Keratinocyte (primary cell): ENCODE measurements at regions not wholly inside any gene's neighbourhood (a gene's known extent, or its start where the extent isn't known, plus 50 kb on each side); places are given as distances from the start of the nearest gene placed in this dataset.

Experiments
- DNase-seq: peaks from one replicate; pipeline ENCODE4 v3.0.0-alpha.2; 2011; ENCODE audit warnings: low read depth, missing footprints, low spot score
- FAIRE-seq: peaks from 2 replicates; lab custom pipeline; 2011; peaks lifted over from hg19 to GRCh38; lab: Jason Lieb, UNC
- H2AFZ ChIP-seq: 2 replicates; pipeline ENCODE4 v1.6.0; 2012; ENCODE audit warnings: low read length, control low read depth, inconsistent platforms; ENCODE audit not compliant: control insufficient read depth
- H3K27ac ChIP-seq: 2 replicates; pipeline ENCODE4 v1.5.1; 2011; ENCODE audit warnings: low read length; ENCODE audit not compliant: control insufficient read depth, insufficient read depth
- H3K27me3 ChIP-seq: 3 replicates; pipeline ENCODE4 v1.6.0; 2011; ENCODE audit warnings: low read length; ENCODE audit not compliant: control insufficient read depth, insufficient read depth; ENCODE audit errors: extremely low read depth
- H3K36me3 ChIP-seq, 2 experiments: 2 replicates in 1 of 2; 3 replicates in 1 of 2; pipeline ENCODE4 v1.5.1; 2011; ENCODE audit warnings: low read length in 2 of 2, mild to moderate bottlenecking in 1 of 2; ENCODE audit not compliant: control insufficient read depth in 2 of 2, insufficient read depth in 2 of 2; ENCODE audit errors: extremely low read depth in 1 of 2
- H3K4me1 ChIP-seq: 3 replicates; pipeline ENCODE4 v1.5.1; 2011; ENCODE audit warnings: low read length; ENCODE audit not compliant: control insufficient read depth, insufficient read depth; ENCODE audit errors: extremely low read depth
- H3K4me2 ChIP-seq: 3 replicates; pipeline ENCODE4 v1.6.0; 2011; ENCODE audit warnings: low read depth, low read length; ENCODE audit not compliant: control insufficient read depth, insufficient read depth; ENCODE audit errors: extremely low read depth
- H3K4me3 ChIP-seq, 3 experiments: fragments of 200-600 bp in 1 of 3; sonication (generic) in 1 of 3; 2 replicates in 2 of 3; 3 replicates in 1 of 3; pipeline ENCODE4 v1.5.1; 2011 to 2016; ENCODE audit warnings: low read length in 3 of 3, mild to moderate bottlenecking in 3 of 3, control low read depth in 2 of 3, inconsistent platforms in 1 of 3, low read depth in 1 of 3, mixed read lengths in 1 of 3, mixed run types in 1 of 3, moderate library complexity in 1 of 3; ENCODE audit not compliant: control insufficient read depth in 2 of 3, insufficient read depth in 2 of 3; ENCODE audit errors: extremely low read depth in 1 of 3
- H3K79me2 ChIP-seq: 2 replicates; pipeline ENCODE4 v1.6.0; 2012; ENCODE audit warnings: low read length; ENCODE audit not compliant: control insufficient read depth, insufficient read depth
- H3K9ac ChIP-seq: 3 replicates; pipeline ENCODE4 v1.6.0; 2011; ENCODE audit warnings: low read length; ENCODE audit not compliant: control insufficient read depth, insufficient read depth; ENCODE audit errors: extremely low read depth
- H3K9me1 ChIP-seq: 3 replicates; pipeline ENCODE4 v1.6.0; 2011; ENCODE audit warnings: low read length; ENCODE audit not compliant: control insufficient read depth, insufficient read depth; ENCODE audit errors: extremely low read depth
- H3K9me3 ChIP-seq: 2 replicates; pipeline ENCODE4 v1.5.1; 2012; ENCODE audit warnings: low read depth, low read length; ENCODE audit not compliant: control insufficient read depth
- H4K20me1 ChIP-seq: 3 replicates; pipeline ENCODE4 v1.6.0; 2011; ENCODE audit warnings: low read length; ENCODE audit not compliant: control insufficient read depth, insufficient read depth; ENCODE audit errors: extremely low read depth
- CTCF ChIP-seq, 3 experiments: IDR thresholded peaks in 1 of 3; conservative IDR thresholded peaks in 1 of 3; optimal IDR thresholded peaks in 1 of 3; 2 replicates in 2 of 3; 3 replicates in 1 of 3; pipeline versions ENCODE3 to v1.5.1; 2011; ENCODE audit warnings: low read length in 3 of 3, mild to moderate bottlenecking in 3 of 3, moderate library complexity in 2 of 3, control low read depth in 1 of 3, inconsistent platforms in 1 of 3; ENCODE audit not compliant: insufficient read depth in 2 of 3; ENCODE audit errors: extremely low read depth in 1 of 3
- EZH2 ChIP-seq: IDR thresholded peaks from one replicate; pipeline ENCODE4 v1.6.1; 2012; ENCODE audit warnings: inconsistent platforms, mild to moderate bottlenecking, low read length, moderate library complexity
- dilution Hi-C: fragments of 300-500 bp; cut with MboI; formaldehyde crosslinking; loops from one replicate; pipeline ENCODE4 v1.7.0; 2020; ENCODE audit warnings: low sequenced_read_pairs; ENCODE audit not compliant: extremely low pct_ligation_motif_present

DNA sequence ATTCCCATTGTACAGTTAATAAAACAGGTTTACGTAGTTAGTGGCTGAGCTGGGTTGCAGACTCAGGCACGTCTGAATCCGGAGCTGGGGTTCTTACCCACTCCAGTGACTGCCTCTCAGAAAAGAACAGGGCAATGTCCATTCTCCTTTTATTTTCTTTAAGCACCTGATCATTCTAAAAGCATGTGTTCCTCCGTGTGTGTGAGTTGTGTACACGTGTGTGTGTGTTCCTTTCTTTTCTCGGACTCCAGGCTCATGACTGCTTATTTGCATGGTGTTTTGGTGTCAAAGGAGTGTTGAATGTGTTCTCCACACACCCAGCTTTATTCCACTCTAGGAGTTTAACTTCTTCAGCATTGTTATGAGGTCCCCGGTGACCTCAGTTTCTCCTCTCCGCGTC lies 260.1 kb downstream of the SNX10 start:
- no peak overlapping the region for H2AFZ ChIP-seq
- no peaks in the 10 kb centered on the region for H3K9me1 ChIP-seq
- no peak overlapping the region for H3K4me2 ChIP-seq
- dilution Hi-C loops, result no loop called here
- H3K36me3 ChIP-seq, result no peaks in the 10 kb centered on the region
- H3K79me2 ChIP-seq, result no peaks in the 10 kb centered on the region
- H3K4me1 ChIP-seq, result peaks cover 15% of the 10 kb centered on the region
- FAIRE-seq (no peak), DNase-seq (no peak)
- H3K27ac ChIP-seq, result no peak overlapping the region
- TF ChIP-seq CTCF (optimal IDR thresholded peaks at IDR 0.05 in 1 of 3, IDR thresholded peaks at IDR 0.05 in 1 of 3, conservative IDR thresholded peaks at IDR 0.05 in 1 of 3; ENCODE audit: extremely low read depth in 1 of 3, insufficient read depth in 2 of 3, low read length in 3 of 3) (no peak), EZH2 (no peak)
- no peaks in the 10 kb centered on the region for H3K9me3 ChIP-seq
- no peaks in the 10 kb centered on the region for H3K27me3 ChIP-seq
- H4K20me1 ChIP-seq, result no peaks in the 10 kb centered on the region
- H3K9ac ChIP-seq, result no peak overlapping the region
- H3K4me3 ChIP-seq, result no peak overlapping the region

DNA sequence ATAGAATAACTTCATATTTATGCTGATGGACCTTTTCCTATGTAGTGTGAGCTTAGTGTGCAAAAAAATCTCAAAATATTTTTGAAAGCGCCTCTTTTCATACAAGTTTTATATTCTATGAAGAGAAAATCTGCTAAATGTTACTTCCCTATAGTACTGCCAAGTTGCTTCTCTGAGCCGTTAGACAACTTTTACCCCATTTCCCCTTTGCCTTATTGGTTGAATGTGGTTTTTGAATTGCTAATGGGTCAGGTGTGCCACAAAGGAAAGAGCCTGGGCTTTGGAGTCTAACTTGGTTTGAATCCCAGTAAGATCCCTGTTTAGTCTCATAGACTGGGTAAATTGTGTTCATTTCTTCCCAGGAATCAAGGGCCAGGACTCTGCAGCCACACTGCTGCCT lies 261.5 kb downstream of the SNX10 start:
- Histone ChIP-seq H3K9ac (no peak overlapping the region), H3K9me3 (no peaks in the 10 kb centered on the region), H3K4me1 (peaks cover 15% of the 10 kb centered on the region), H4K20me1 (no peaks in the 10 kb centered on the region), H3K79me2 (no peaks in the 10 kb centered on the region), H3K9me1 (no peaks in the 10 kb centered on the region), H2AFZ (no peak overlapping the region), H3K27me3 (no peaks in the 10 kb centered on the region), H3K36me3 (no peaks in the 10 kb centered on the region), H3K27ac (no peak overlapping the region), H3K4me2 (no peak overlapping the region), H3K4me3 (no peak overlapping the region)
- DNase-seq (no peak), FAIRE-seq (no peak)
- TF ChIP-seq CTCF (optimal IDR thresholded peaks at IDR 0.05 in 1 of 3, IDR thresholded peaks at IDR 0.05 in 1 of 3, conservative IDR thresholded peaks at IDR 0.05 in 1 of 3; ENCODE audit: extremely low read depth in 1 of 3, insufficient read depth in 2 of 3, low read length in 3 of 3), result no peak
- no peak for TF ChIP-seq EZH2
- dilution Hi-C loops, result no loop called here
